GM12874 (cell line): ENCODE measurements at regions not wholly inside any gene's neighbourhood (a gene's known extent, or its start where the extent isn't known, plus 50 kb on each side); places are given as distances from the start of the nearest gene placed in this dataset.

Experiments used
- TF ChIP-seq, protein P1 (sequence below): IDR thresholded peaks from 2 replicates; pipeline ENCODE4 v1.5.1; 2011; ENCODE audit warnings: low read depth, mild to moderate bottlenecking, control low read depth, low read length, moderate library complexity; ENCODE audit not compliant: insufficient read depth

GRCh38 chr3:153247331-153248330 is 85.6 kb downstream of the RAP2B start:
- TF ChIP-seq, protein P1, sequence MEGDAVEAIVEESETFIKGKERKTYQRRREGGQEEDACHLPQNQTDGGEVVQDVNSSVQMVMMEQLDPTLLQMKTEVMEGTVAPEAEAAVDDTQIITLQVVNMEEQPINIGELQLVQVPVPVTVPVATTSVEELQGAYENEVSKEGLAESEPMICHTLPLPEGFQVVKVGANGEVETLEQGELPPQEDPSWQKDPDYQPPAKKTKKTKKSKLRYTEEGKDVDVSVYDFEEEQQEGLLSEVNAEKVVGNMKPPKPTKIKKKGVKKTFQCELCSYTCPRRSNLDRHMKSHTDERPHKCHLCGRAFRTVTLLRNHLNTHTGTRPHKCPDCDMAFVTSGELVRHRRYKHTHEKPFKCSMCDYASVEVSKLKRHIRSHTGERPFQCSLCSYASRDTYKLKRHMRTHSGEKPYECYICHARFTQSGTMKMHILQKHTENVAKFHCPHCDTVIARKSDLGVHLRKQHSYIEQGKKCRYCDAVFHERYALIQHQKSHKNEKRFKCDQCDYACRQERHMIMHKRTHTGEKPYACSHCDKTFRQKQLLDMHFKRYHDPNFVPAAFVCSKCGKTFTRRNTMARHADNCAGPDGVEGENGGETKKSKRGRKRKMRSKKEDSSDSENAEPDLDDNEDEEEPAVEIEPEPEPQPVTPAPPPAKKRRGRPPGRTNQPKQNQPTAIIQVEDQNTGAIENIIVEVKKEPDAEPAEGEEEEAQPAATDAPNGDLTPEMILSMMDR, result no peak

DNA sequence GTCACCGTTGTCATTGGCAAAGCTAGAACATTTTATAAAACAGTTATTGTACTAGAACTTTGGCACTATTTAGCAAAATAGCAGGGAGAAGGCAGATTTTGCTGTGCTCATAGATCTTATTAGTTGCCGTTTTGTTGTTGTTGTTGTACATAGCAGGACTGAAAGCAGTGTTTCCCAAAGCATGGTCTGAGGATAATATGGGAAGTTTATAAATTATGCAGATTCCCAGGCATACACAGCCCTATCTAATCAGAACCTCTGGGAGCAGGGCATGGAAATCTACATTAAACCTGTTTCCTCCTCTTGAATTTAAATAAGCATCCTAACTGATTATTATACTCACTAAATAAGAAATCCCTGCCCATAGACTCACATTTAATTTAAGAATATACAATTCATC is 87.9 kb downstream of the RAP2B start:
- TF ChIP-seq, protein P1, result no peak

- TF ChIP-seq, protein P1, result no peak
Observed at GRCh38 chr3:153250446-153250845, 88.4 kb downstream of the RAP2B start.

DNA sequence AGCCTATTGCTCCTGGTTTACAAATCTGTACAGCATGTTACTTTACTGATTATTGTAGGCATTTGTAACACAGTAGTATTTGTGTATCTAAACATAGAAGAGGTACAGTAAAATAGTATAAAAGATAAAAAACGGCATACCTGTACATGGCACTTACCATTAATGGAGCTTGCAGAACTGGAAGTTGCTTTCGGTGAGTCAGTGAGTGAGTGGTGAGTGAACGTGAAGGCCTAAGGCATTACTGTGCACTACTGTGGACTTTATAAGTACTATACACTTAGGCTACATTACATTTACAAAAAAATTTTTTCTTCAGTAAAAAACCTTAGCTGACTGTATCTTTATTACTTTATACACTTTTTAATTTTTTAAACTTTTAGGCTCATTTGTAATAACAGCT is 90.9 kb downstream of the RAP2B start:
- TF ChIP-seq, protein P1, result no peak

- TF ChIP-seq, protein P1, result no peak
Observed at GRCh38 chr3:153254361-153254760, 92.3 kb downstream of the RAP2B start.

- TF ChIP-seq, protein P1, result no peak
Observed at GRCh38 chr3:153257673-153258351, 95.8 kb downstream of the RAP2B start.

- TF ChIP-seq, protein P1, result no peak
Observed at GRCh38 chr3:153259956-153260355, 97.9 kb downstream of the RAP2B start.
